Mucosa of descending colon (tissue), 3 donors: ENCODE measurements at regions not wholly inside any gene's neighbourhood (a gene's known extent, or its start where the extent isn't known, plus 50 kb on each side); places are given as distances from the start of the nearest gene placed in this dataset.

Source experiments
- ATAC-seq: fragments of 200-7000 bp; cut with Tn5 transposase; one replicate; pipeline ENCODE4 v1.9.1; 2020; ENCODE audit warnings: mild to moderate bottlenecking, moderate library complexity
- DNase-seq, 3 donors: peaks; one replicate each; pipeline ENCODE4 v3.0.0-alpha.2; 2020
- H3K36me3 ChIP-seq: fragments of 200-600 bp; one replicate; pipeline ENCODE4 v1.8.0; 2021; ENCODE audit warnings: low read depth, mild to moderate bottlenecking
- H3K4me1 ChIP-seq: fragments of 200-600 bp; one replicate; pipeline ENCODE4 v1.8.0; 2021; ENCODE audit warnings: low read depth, mild to moderate bottlenecking
- H3K4me3 ChIP-seq: fragments of 200-600 bp; one replicate; pipeline ENCODE4 v1.8.0; 2021; ENCODE audit warnings: mild to moderate bottlenecking
- H3K9me3 ChIP-seq: fragments of 200-600 bp; one replicate; pipeline ENCODE4 v1.8.0; 2021; ENCODE audit warnings: mild to moderate bottlenecking
- CTCF ChIP-seq: fragments of 200-600 bp; IDR thresholded peaks from one replicate; pipeline ENCODE4 v1.8.0; 2022; ENCODE audit warnings: antibody characterized with exemption, mild to moderate bottlenecking
- intact Hi-C, 2 donors: fragments of 100-400 bp; cut with DNase I in 1 of 2; cut with micrococcal nuclease in 1 of 2; formaldehyde crosslinking; loops; one replicate each; pipeline versions ENCODE4 v1.11.0 to v1.11.1; 2022; cut with DNase I, micrococcal nuclease
- donor health status: DM: no; HTN: no; CAD: no; lungs with moderate emphysema.
- donor health status: DM: no; HTN: no; CAD: no.
- donor health status: DM: no; HTN: yes; CAD: no.

DNA sequence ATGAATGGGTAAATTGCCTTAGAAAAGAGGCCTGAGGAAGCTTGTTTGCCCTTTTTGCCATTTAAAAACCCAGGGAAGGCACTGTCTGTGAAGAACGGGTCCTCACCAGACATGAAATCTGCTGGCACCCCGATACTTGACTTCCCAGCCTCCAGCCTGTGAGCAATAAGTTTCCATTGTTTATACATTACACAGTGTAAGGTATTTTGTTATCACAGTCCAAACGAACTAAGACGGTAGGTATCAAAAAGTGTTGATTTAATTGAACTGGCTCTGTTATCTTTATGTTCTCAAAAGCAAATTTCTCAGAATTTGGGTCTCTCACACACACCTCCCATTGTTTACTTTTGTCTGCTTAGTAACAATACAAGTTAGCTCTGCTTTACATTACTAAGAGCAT, 181.1 kb upstream of the MARCKS start:
- no peak overlapping the region for H3K4me3 ChIP-seq
- no peaks in the 10 kb centered on the region for H3K36me3 ChIP-seq
- H3K9me3 ChIP-seq: no peaks in the 10 kb centered on the region
- intact Hi-C loops: no loop called here
- ATAC-seq (no peak), DNase-seq (no peak)
- no peak for TF ChIP-seq CTCF
- no peaks in the 10 kb centered on the region for H3K4me1 ChIP-seq

DNA sequence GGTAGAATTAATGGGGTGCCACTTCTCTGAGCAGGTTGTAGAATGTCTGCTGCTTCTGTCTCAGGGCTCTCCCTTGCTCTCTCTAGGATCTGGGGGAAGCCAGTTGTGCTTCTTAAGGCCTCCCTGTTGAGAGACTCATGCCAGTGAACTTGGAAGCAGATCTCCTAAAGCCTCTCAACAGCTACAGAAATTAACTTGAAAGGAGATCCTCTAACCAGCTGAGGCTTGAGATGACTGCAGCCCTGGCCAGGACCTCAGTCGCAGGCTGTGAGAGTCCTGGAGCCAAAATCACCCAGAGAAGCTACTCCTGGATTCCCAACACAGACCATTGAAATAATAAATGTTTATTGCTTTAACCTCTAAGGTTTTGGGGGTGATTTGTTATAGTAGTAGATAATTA, 180.2 kb upstream of the MARCKS start:
- no peak for TF ChIP-seq CTCF
- no peaks in the 10 kb centered on the region for H3K4me1 ChIP-seq
- no peak for DNase-seq
- no peak for ATAC-seq
- intact Hi-C loops: no loop called here
- no peak overlapping the region for H3K4me3 ChIP-seq
- H3K9me3 ChIP-seq: no peaks in the 10 kb centered on the region
- H3K36me3 ChIP-seq: no peaks in the 10 kb centered on the region

DNA sequence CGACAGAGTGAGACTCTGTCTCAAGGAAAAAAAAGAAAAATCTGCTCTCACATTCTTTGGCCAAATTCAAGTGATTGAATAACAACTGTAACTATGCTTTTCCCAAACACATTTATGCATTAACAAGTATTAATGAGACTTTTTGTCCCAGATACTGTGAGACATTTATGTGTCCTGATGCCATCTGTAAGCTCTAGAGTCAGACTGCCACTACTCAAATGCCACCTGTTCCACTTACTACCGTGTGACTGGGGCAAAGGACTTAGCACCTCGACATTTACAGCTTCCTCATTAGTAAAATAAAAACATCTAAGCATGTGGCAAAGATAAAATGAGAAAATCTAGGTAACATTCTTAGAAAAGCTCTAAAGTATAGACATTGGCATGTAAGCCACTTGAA, 178.1 kb upstream of the MARCKS start:
- DNase-seq: no peak
- no peak overlapping the region for H3K4me3 ChIP-seq
- no peak for ATAC-seq
- H3K4me1 ChIP-seq: no peaks in the 10 kb centered on the region
- no peaks in the 10 kb centered on the region for H3K9me3 ChIP-seq
- TF ChIP-seq CTCF: no peak
- H3K36me3 ChIP-seq: no peaks in the 10 kb centered on the region
- intact Hi-C loops: no loop called here

DNA sequence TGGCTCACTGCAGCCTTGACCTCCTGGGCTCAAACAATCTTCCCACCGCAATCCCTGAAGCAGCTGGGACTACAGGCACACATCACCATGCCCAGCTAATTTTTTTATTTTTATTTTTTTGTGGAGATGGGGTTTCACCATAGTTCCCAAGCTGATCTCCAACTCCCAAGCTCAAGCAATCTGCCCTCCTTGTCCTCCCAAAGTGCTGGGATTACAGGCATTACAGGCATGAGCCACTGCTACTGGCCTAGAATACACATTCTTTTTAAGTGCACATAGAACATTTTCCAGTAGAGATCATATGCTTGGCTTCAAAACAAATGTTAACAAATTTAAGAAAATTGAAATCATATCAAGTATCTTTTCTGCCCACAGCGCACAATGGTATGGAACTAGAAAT, 176.8 kb upstream of the MARCKS start:
- Histone ChIP-seq H3K4me1 (no peaks in the 10 kb centered on the region), H3K36me3 (no peaks in the 10 kb centered on the region), H3K9me3 (no peaks in the 10 kb centered on the region), H3K4me3 (no peak overlapping the region)
- no peak for TF ChIP-seq CTCF
- intact Hi-C loops: no loop called here
- DNase-seq: no peak
- ATAC-seq: no peak

- no peaks in the 10 kb centered on the region for H3K4me1 ChIP-seq
- no peaks in the 10 kb centered on the region for H3K36me3 ChIP-seq
- no peak for TF ChIP-seq CTCF
- intact Hi-C loops: no loop called here
- no peak overlapping the region for H3K4me3 ChIP-seq
- DNase-seq: no peak
- no peaks in the 10 kb centered on the region for H3K9me3 ChIP-seq
- no peak for ATAC-seq
Observed at GRCh38 chr6:113683968-113684367, 173.2 kb upstream of the MARCKS start.

GRCh38 chr6:113684382-113684901, 172.7 kb upstream of the MARCKS start:
- intact Hi-C loops: no loop called here
- H3K4me1 ChIP-seq: no peaks in the 10 kb centered on the region
- H3K9me3 ChIP-seq: no peaks in the 10 kb centered on the region
- H3K36me3 ChIP-seq: no peaks in the 10 kb centered on the region
- TF ChIP-seq CTCF: no peak
- H3K4me3 ChIP-seq: no peak overlapping the region
- ATAC-seq (peak; percentile 22), DNase-seq (no peak)
